ENCODE measurements at regions not wholly inside any gene's neighbourhood (a gene's known extent, or its start where the extent isn't known, plus 50 kb on each side); places are given as distances from the start of the nearest gene placed in this dataset.

- Histone ChIP-seq H3K9ac (ENCODE audit: control insufficient read depth, extremely low read depth, insufficient read depth, low read length) (no peak overlapping the region), H3K36me3 (ENCODE audit: control insufficient read depth in 2 of 2, extremely low read depth in 1 of 2, insufficient read depth in 2 of 2, low read length in 2 of 2) (no peaks in the 10 kb centered on the region), H3K4me3 (ENCODE audit: control insufficient read depth in 2 of 3, extremely low read depth in 1 of 3, insufficient read depth in 2 of 3, low read depth in 1 of 3, low read length in 3 of 3) (no peak overlapping the region), H2AFZ (ENCODE audit: control insufficient read depth, low read length) (no peak overlapping the region), H3K79me2 (ENCODE audit: control insufficient read depth, insufficient read depth, low read length) (no peaks in the 10 kb centered on the region), H3K9me3 (ENCODE audit: control insufficient read depth, low read depth, low read length) (no peaks in the 10 kb centered on the region), H3K4me2 (ENCODE audit: control insufficient read depth, extremely low read depth, insufficient read depth, low read depth, low read length) (no peak overlapping the region), H3K9me1 (ENCODE audit: control insufficient read depth, extremely low read depth, insufficient read depth, low read length) (no peaks in the 10 kb centered on the region), H4K20me1 (ENCODE audit: control insufficient read depth, extremely low read depth, insufficient read depth, low read length) (no peaks in the 10 kb centered on the region), H3K4me1 (ENCODE audit: control insufficient read depth, extremely low read depth, insufficient read depth, low read length) (peaks cover 19% of the 10 kb centered on the region), H3K27me3 (ENCODE audit: control insufficient read depth, extremely low read depth, insufficient read depth, low read length) (no peaks in the 10 kb centered on the region), H3K27ac (ENCODE audit: control insufficient read depth, insufficient read depth, low read length) (no peak overlapping the region)
- FAIRE-seq (no peak), DNase-seq (ENCODE audit: low read depth, low spot score) (no peak)
- dilution Hi-C loops (cut with MboI; ENCODE audit: extremely low pct_ligation_motif_present, low sequenced_read_pairs) = no loop called here
- TF ChIP-seq CTCF (optimal IDR thresholded peaks at IDR 0.05 in 1 of 3, IDR thresholded peaks at IDR 0.05 in 1 of 3, conservative IDR thresholded peaks at IDR 0.05 in 1 of 3; ENCODE audit: extremely low read depth in 1 of 3, insufficient read depth in 2 of 3, low read length in 3 of 3) (no peak), EZH2 (IDR thresholded peaks at IDR 0.05; ENCODE audit: low read length) (no peak)
Measured at GRCh38 chr11:113564527-113565130, 89.4 kb upstream of the DRD2 start.

- Histone ChIP-seq H3K27ac (ENCODE audit: control insufficient read depth, insufficient read depth, low read length) (no peak overlapping the region), H3K4me1 (ENCODE audit: control insufficient read depth, extremely low read depth, insufficient read depth, low read length) (peaks cover 19% of the 10 kb centered on the region), H3K9ac (ENCODE audit: control insufficient read depth, extremely low read depth, insufficient read depth, low read length) (no peak overlapping the region), H3K27me3 (ENCODE audit: control insufficient read depth, extremely low read depth, insufficient read depth, low read length) (no peaks in the 10 kb centered on the region), H2AFZ (ENCODE audit: control insufficient read depth, low read length) (no peak overlapping the region), H3K9me1 (ENCODE audit: control insufficient read depth, extremely low read depth, insufficient read depth, low read length) (no peaks in the 10 kb centered on the region), H3K4me2 (ENCODE audit: control insufficient read depth, extremely low read depth, insufficient read depth, low read depth, low read length) (peak overlapping the region; percentile 18), H3K9me3 (ENCODE audit: control insufficient read depth, low read depth, low read length) (no peaks in the 10 kb centered on the region), H3K79me2 (ENCODE audit: control insufficient read depth, insufficient read depth, low read length) (no peaks in the 10 kb centered on the region), H3K36me3 (ENCODE audit: control insufficient read depth in 2 of 2, extremely low read depth in 1 of 2, insufficient read depth in 2 of 2, low read length in 2 of 2) (no peaks in the 10 kb centered on the region), H4K20me1 (ENCODE audit: control insufficient read depth, extremely low read depth, insufficient read depth, low read length) (no peaks in the 10 kb centered on the region), H3K4me3 (ENCODE audit: control insufficient read depth in 2 of 3, extremely low read depth in 1 of 3, insufficient read depth in 2 of 3, low read depth in 1 of 3, low read length in 3 of 3) (peak overlapping the region in 1 of 3 experiments; percentile 9)
- no peak for DNase-seq (ENCODE audit: low read depth, low spot score)
- FAIRE-seq = peak; percentile 73
- dilution Hi-C loops (cut with MboI; ENCODE audit: extremely low pct_ligation_motif_present, low sequenced_read_pairs) = no loop called here
- TF ChIP-seq CTCF (optimal IDR thresholded peaks at IDR 0.05 in 1 of 3, IDR thresholded peaks at IDR 0.05 in 1 of 3, conservative IDR thresholded peaks at IDR 0.05 in 1 of 3; ENCODE audit: extremely low read depth in 1 of 3, insufficient read depth in 2 of 3, low read length in 3 of 3) (no peak), EZH2 (IDR thresholded peaks at IDR 0.05; ENCODE audit: low read length) (no peak)
Measured at GRCh38 chr11:113563766-113564526, 88.7 kb upstream of the DRD2 start.
